ENCODE measurements at regions not wholly inside any gene's neighbourhood (a gene's known extent, or its start where the extent isn't known, plus 50 kb on each side); places are given as distances from the start of the nearest gene placed in this dataset.
A peak's percentile ranks its signal among the peaks of the same experiment; 100 is the strongest.
"Not testable (repeated sequence)": the region's sequence is repeated elsewhere in the genome, so short reads cannot be mapped to it uniquely, and the experiment has no call there.

- no peak for FAIRE-seq
- no peak for DNase-seq (ENCODE audit: insufficient read length, low spot score)
- no peak for TF ChIP-seq CTCF (IDR thresholded peaks at IDR 0.05; ENCODE audit: insufficient read depth, missing control alignments)
These were observed 783.7 kb upstream of the TMEFF2 start for GRCh38 chr2:192978395-192978794.

- DNase-seq (ENCODE audit: insufficient read length, low spot score) (no peak), FAIRE-seq (no peak)
- TF ChIP-seq CTCF (IDR thresholded peaks at IDR 0.05; ENCODE audit: insufficient read depth, missing control alignments): no peak
These were observed 777.2 kb upstream of the TMEFF2 start for GRCh38 chr2:192971981-192972380.

GRCh38 chr2:192969055-192969454, 774.3 kb upstream of the TMEFF2 start:
- TF ChIP-seq CTCF (IDR thresholded peaks at IDR 0.05; ENCODE audit: insufficient read depth, missing control alignments): no peak
- FAIRE-seq (peak; percentile 70), DNase-seq (ENCODE audit: insufficient read length, low spot score) (no peak)

- DNase-seq (ENCODE audit: insufficient read length, low spot score): no peak
- FAIRE-seq: no peak
- no peak for TF ChIP-seq CTCF (IDR thresholded peaks at IDR 0.05; ENCODE audit: insufficient read depth, missing control alignments)
These were observed 766.2 kb upstream of the TMEFF2 start for GRCh38 chr2:192960945-192961344.

- not testable (repeated sequence) for DNase-seq (ENCODE audit: insufficient read length, low spot score); FAIRE-seq
These were observed 763.9 kb upstream of the TMEFF2 start for GRCh38 chr2:192958615-192959014.

GRCh38 chr2:192957425-192957824, 762.7 kb upstream of the TMEFF2 start:
- DNase-seq (ENCODE audit: insufficient read length, low spot score): no peak
- TF ChIP-seq CTCF (IDR thresholded peaks at IDR 0.05; ENCODE audit: insufficient read depth, missing control alignments): no peak
- FAIRE-seq: no peak

GRCh38 chr2:192953116-192953515, 758.4 kb upstream of the TMEFF2 start:
- FAIRE-seq (no peak), DNase-seq (ENCODE audit: insufficient read length, low spot score) (no peak)
- no peak for TF ChIP-seq CTCF (IDR thresholded peaks at IDR 0.05; ENCODE audit: insufficient read depth, missing control alignments)

- FAIRE-seq: no peak
- DNase-seq (ENCODE audit: insufficient read length, low spot score): no peak
- no peak for TF ChIP-seq CTCF (IDR thresholded peaks at IDR 0.05; ENCODE audit: insufficient read depth, missing control alignments)
These were observed 757.5 kb upstream of the TMEFF2 start for GRCh38 chr2:192952245-192952644.

Measured in D721Med (cell line).